BJ (cell line): ENCODE measurements at regions not wholly inside any gene's neighbourhood (a gene's known extent, or its start where the extent isn't known, plus 50 kb on each side); places are given as distances from the start of the nearest gene placed in this dataset.

Experiments
- CTCF ChIA-PET: fragments of 350-600 bp; formaldehyde crosslinking; extraction: SDS; loops from one replicate; lab custom pipeline; 2021; ENCODE audit warnings: antibody characterized with exemption, inconsistent platforms; lab: Yijun Ruan, JAX
- POLR2A ChIA-PET: fragments of 300-600 bp; sonication (Branson Sonifier 250); formaldehyde crosslinking; extraction: SDS; loops from one replicate; lab custom pipeline; 2021; ENCODE audit warnings: antibody characterized with exemption; lab: Charles Lee
- DNase-seq: peaks from one replicate; pipeline ENCODE4 v3.0.0-alpha.2; 2011; ENCODE audit warnings: low read depth
- H3K27me3 ChIP-seq: 2 replicates; pipeline ENCODE4 v1.6.0; 2011; ENCODE audit warnings: low read length; ENCODE audit not compliant: control insufficient read depth, insufficient read depth
- H3K36me3 ChIP-seq: 2 replicates; pipeline ENCODE4 v1.5.1; 2011; ENCODE audit warnings: low read length; ENCODE audit not compliant: control insufficient read depth, insufficient read depth
- H3K4me3 ChIP-seq: 2 replicates; pipeline ENCODE4 v1.5.1; 2011; ENCODE audit warnings: low read depth, mild to moderate bottlenecking, control low read depth, low read length
- TF ChIP-seq, protein P1 (sequence below): IDR thresholded peaks from 2 replicates; pipeline ENCODE4 v1.5.1; 2011; ENCODE audit warnings: low read depth, mild to moderate bottlenecking, control low read depth, inconsistent platforms, low read length, moderate library complexity; ENCODE audit not compliant: insufficient read depth

DNA sequence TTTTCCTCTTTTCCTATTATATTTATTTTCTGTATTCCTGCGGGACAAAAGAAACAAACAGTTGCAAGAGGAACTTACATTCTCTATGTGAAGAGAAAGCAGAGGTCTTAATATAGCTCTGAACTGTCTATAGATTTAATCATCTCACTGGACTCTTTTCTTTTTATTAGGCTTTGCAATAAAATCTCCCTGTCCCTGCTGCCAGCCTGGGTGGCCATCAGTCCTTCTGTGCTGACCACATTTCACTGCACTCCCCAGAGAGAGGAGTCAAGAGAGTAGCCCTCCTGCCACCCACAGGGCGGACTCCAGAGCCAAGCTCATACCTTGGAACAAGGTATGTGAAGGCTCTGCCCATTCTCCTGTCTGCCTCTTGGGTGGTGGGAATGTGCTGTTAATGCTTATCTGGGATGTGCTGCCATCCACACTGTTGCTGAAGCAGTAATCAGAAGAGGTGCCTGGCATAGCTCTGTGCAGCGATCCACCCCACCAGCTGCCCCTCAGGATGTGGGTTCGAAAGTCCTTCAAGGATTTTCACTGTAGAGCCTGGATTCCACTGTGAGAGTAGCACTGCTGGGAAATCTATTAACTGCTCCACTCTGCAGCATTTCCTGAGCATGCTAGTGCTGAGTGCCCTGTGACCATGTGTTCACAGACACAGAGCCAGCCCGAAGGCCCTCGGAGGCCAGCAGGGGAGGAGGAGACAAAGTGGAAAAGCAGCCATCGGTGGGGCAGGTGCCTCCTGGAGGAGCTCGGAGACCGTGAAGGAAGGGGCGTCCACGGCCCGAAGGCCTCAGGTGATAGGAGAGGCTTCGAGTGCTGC is 334.6 kb downstream of the MED10 start:
- no peak overlapping the region for H3K4me3 ChIP-seq
- no peaks in the 10 kb centered on the region for H3K36me3 ChIP-seq
- TF ChIP-seq, protein P1, sequence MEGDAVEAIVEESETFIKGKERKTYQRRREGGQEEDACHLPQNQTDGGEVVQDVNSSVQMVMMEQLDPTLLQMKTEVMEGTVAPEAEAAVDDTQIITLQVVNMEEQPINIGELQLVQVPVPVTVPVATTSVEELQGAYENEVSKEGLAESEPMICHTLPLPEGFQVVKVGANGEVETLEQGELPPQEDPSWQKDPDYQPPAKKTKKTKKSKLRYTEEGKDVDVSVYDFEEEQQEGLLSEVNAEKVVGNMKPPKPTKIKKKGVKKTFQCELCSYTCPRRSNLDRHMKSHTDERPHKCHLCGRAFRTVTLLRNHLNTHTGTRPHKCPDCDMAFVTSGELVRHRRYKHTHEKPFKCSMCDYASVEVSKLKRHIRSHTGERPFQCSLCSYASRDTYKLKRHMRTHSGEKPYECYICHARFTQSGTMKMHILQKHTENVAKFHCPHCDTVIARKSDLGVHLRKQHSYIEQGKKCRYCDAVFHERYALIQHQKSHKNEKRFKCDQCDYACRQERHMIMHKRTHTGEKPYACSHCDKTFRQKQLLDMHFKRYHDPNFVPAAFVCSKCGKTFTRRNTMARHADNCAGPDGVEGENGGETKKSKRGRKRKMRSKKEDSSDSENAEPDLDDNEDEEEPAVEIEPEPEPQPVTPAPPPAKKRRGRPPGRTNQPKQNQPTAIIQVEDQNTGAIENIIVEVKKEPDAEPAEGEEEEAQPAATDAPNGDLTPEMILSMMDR, result no peak
- CTCF ChIA-PET, result no interaction called here
- POLR2A ChIA-PET, result no interaction called here
- no peaks in the 10 kb centered on the region for H3K27me3 ChIP-seq
- DNase-seq, result no peak

DNA sequence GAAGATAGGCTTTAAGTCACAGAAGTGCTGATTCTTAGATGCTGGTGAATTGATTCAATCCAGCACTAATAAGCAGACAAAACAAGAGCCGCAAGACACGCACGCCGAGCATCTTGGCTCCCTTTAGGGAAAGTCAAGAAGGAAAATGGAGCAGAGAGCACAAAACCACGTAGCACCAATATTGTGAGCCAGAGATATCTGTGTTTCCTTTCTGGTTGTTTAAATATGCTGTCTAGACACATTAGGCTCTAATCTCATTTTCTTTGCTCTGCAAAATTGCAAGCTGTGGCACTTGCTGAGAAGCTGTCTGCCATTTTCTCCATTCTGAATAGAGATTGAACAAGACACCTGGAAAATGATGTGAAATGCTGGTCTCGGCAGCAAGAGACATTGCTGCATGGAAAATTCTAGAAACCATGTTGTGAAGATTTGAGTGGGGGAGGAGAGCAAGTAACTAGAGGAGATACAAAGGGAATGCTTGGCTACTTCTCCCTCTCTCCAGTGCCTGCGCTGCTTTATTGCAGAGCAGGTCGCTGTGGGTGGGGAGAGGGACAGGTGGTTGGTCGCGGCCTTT is 336.3 kb downstream of the MED10 start:
- Histone ChIP-seq H3K27me3 (no peaks in the 10 kb centered on the region), H3K36me3 (no peaks in the 10 kb centered on the region), H3K4me3 (no peak overlapping the region)
- no peak for DNase-seq
- TF ChIP-seq, protein P1, result no peak
- ChIA-PET POLR2A (no interaction called here), CTCF (no interaction called here)

DNA sequence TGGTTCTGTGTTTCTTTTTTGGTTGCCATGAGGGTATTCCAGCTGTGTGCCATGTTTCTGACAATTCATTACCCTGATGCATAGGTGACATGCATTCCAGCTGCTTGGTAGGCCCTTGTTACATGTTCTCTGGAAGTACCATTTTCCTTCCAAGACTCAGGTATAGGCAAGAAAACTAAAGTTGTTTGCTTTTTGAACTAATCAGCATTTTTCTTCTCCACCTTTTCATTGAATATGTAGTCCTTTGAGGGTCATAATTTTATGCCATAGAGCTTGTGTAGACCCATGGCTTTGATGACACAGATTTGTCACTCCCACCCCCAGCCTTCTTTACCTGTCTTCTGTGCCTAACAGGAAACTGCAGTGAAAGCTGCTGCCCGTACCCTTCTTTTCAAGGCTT is 339.2 kb downstream of the MED10 start:
- no peak for DNase-seq
- H3K4me3 ChIP-seq, result no peak overlapping the region
- ChIA-PET CTCF (no interaction called here), POLR2A (no interaction called here)
- no peaks in the 10 kb centered on the region for H3K36me3 ChIP-seq
- H3K27me3 ChIP-seq, result no peaks in the 10 kb centered on the region
- TF ChIP-seq, protein P1, result no peak

DNA sequence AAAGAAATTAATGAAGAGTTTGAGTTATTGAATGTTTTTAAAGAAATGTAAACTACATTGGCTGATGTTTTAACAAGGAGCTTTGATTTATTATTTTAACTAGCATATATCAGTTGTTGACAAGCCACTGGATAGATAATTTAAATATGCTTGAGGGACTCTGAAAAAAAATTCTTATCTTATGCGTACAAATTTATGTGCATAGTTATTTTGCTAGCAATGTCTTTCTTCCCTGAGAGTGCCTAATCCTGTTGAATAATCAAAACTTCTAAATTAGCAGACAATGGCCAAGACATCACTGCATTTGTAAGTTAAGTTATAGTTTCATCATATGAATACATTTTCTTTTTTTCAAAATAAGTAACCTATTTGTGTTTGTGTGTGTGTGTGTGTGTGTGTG is 342.3 kb downstream of the MED10 start:
- TF ChIP-seq, protein P1, result no peak
- no peaks in the 10 kb centered on the region for H3K27me3 ChIP-seq
- H3K36me3 ChIP-seq, result no peaks in the 10 kb centered on the region
- no peak overlapping the region for H3K4me3 ChIP-seq
- ChIA-PET CTCF (interaction anchor here (1.3 kb wide), 1 partner anchor 26 kb away, joined by 3 read pairs; no protein-coding TSS in a partner anchor), POLR2A (no interaction called here)
- DNase-seq, result no peak

DNA sequence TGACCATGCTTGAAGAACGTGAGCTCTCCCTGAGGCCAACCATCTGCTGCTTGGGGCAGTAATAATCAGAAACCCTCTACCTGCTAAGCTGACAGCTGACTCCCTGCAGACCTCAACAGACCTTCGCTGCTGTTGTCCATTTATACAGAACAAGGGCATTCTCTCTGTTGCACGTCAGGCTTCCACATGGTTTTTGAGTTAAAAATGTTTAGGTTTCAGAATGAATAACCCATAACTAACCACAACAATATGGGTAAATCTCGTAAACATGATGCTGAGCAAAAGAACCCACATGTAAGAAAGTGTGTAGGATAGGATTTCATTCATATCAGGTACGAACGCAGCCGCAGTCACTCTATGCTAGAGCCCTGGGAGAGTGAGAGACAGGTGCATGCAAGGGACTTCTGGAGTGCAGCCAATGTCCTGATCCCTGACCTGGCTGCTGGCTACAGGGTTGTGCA is 348.5 kb downstream of the MED10 start:
- Histone ChIP-seq H3K27me3 (no peaks in the 10 kb centered on the region), H3K4me3 (no peak overlapping the region), H3K36me3 (no peaks in the 10 kb centered on the region)
- TF ChIP-seq, protein P1, result no peak
- POLR2A ChIA-PET, result no interaction called here
- CTCF ChIA-PET, result no interaction called here
- DNase-seq, result no peak
